CD4-positive, alpha-beta T cell (primary cell): ENCODE measurements at regions not wholly inside any gene's neighbourhood (a gene's known extent, or its start where the extent isn't known, plus 50 kb on each side); places are given as distances from the start of the nearest gene placed in this dataset.

ENCODE experiments used
- ATAC-seq: fragments of 200-7000 bp; cut with Tn5 transposase; one replicate; pipeline ENCODE4 v1.10.0; 2022; ENCODE audit warnings: mild to moderate bottlenecking; ENCODE audit not compliant: poor library complexity
- CTCF ChIA-PET: fragments of 350-600 bp; sonication (Branson Sonifier 250); formaldehyde crosslinking; loops from one replicate; lab custom pipeline; 2021; ENCODE audit warnings: antibody characterized with exemption, inconsistent platforms; lab: Charles Lee
- POLR2A ChIA-PET: fragments of 350-600 bp; sonication (Branson Sonifier 250); formaldehyde crosslinking; loops from one replicate; lab custom pipeline; 2021; ENCODE audit warnings: antibody characterized with exemption, inconsistent platforms; lab: Charles Lee
- DNase-seq, 14 experiments: peaks; one replicate each; pipeline ENCODE4 v3.0.0-alpha.2; 2013 to 2020; ENCODE audit warnings: mixed read lengths in 2 of 14
- H3K27ac ChIP-seq, 2 donors: one replicate each; pipeline versions ENCODE4 v1.5.1 to v1.7.0; 2013; ENCODE audit warnings: low read length in 2 of 2, low read depth in 1 of 2, mild to moderate bottlenecking in 1 of 2
- H3K27me3 ChIP-seq, 2 experiments: 1 replicate in 1 of 2; 2 replicates in 1 of 2; pipeline versions ENCODE4 v1.6.1 to v1.7.0; 2013; ENCODE audit warnings: low read length in 2 of 2, control low read depth in 1 of 2, mild to moderate bottlenecking in 1 of 2, moderate library complexity in 1 of 2; ENCODE audit not compliant: insufficient read depth in 2 of 2, control insufficient read depth in 1 of 2
- H3K36me3 ChIP-seq: one replicate; pipeline ENCODE4 v1.6.1; 2013; ENCODE audit warnings: low read length, control low read depth; ENCODE audit not compliant: insufficient read depth
- H3K4me1 ChIP-seq: one replicate; pipeline ENCODE4 v1.6.1; 2013; ENCODE audit warnings: low read length, control low read depth; ENCODE audit not compliant: insufficient read depth
- H3K4me3 ChIP-seq: one replicate; pipeline ENCODE4 v1.5.1; 2013; ENCODE audit warnings: mild to moderate bottlenecking, low read length, moderate library complexity
- H3K9me3 ChIP-seq, 2 experiments: 1 replicate in 1 of 2; 2 replicates in 1 of 2; pipeline versions ENCODE4 v1.6.1 to v1.7.0; 2013; ENCODE audit warnings: low read length in 2 of 2, mild to moderate bottlenecking in 2 of 2, control low read depth in 1 of 2, moderate library complexity in 1 of 2; ENCODE audit not compliant: control insufficient read depth in 1 of 2, insufficient read depth in 1 of 2
- H3K27ac Mint-ChIP-seq: one replicate; pipeline ENCODE4 v1.8.0; 2020; ENCODE audit warnings: mixed read lengths
- H3K27me3 Mint-ChIP-seq: one replicate; pipeline ENCODE4 v1.8.0; 2021; ENCODE audit warnings: mixed read lengths
- H3K36me3 Mint-ChIP-seq: one replicate; pipeline ENCODE4 v1.8.0; 2021; ENCODE audit warnings: low read depth, mixed read lengths
- H3K4me1 Mint-ChIP-seq: one replicate; pipeline ENCODE4 v1.8.0; 2021; ENCODE audit warnings: low read depth, mixed read lengths
- H3K4me3 Mint-ChIP-seq: one replicate; pipeline ENCODE4 v1.8.0; 2020; ENCODE audit warnings: mild to moderate bottlenecking, mixed read lengths
- H3K9me3 Mint-ChIP-seq: one replicate; pipeline ENCODE4 v1.8.0; 2020; ENCODE audit warnings: mixed read lengths
- intact Hi-C, 2 experiments: fragments of 100-400 bp; cut with DNase I in 1 of 2; cut with micrococcal nuclease in 1 of 2; formaldehyde crosslinking; loops; one replicate each; pipeline versions ENCODE4 v1.15.1 to v1.9.0; 2023 to 2025; cut with DNase I, micrococcal nuclease
- TF ChIP-seq, protein P1 (sequence below): fragments of 200-600 bp; IDR thresholded peaks from one replicate; pipeline ENCODE4 v1.8.0; 2022; ENCODE audit warnings: antibody characterized with exemption, mild to moderate bottlenecking

DNA sequence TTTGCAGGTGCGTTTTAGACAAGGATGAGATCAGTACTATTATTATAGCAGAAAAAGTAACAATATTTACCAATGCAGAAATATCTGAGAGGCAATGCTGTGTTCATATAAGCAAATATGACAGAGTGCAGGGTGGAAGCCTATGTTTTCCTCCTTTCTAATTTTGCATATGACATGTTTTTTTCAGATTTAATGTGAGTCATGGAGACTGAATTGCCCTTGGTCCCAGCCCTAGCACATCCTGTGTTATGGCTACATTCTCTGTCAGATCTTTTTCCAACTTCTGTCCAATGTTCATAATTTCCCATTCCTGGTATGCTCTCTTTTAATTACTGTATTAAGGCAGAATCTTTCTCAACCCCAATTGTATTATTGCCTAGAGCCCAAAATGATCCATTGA, 165.6 kb downstream of the SLC7A11 start:
- Mint-ChIP-seq H3K4me1 (no peaks in the 10 kb centered on the region), H3K9me3 (no peaks in the 10 kb centered on the region), H3K4me3 (no peak overlapping the region), H3K27me3 (no peaks in the 10 kb centered on the region), H3K27ac (no peak overlapping the region), H3K36me3 (no peaks in the 10 kb centered on the region)
- Histone ChIP-seq H3K4me3 (no peak overlapping the region), H3K36me3 (no peaks in the 10 kb centered on the region), H3K27me3 (no peaks in the 10 kb centered on the region), H3K9me3 (no peaks in the 10 kb centered on the region), H3K4me1 (no peaks in the 10 kb centered on the region), H3K27ac (no peak overlapping the region)
- no peak for ATAC-seq
- ChIA-PET POLR2A (no interaction called here), CTCF (no interaction called here)
- DNase-seq, result no peak
- intact Hi-C loops, result no loop called here
- TF ChIP-seq, protein P1, sequence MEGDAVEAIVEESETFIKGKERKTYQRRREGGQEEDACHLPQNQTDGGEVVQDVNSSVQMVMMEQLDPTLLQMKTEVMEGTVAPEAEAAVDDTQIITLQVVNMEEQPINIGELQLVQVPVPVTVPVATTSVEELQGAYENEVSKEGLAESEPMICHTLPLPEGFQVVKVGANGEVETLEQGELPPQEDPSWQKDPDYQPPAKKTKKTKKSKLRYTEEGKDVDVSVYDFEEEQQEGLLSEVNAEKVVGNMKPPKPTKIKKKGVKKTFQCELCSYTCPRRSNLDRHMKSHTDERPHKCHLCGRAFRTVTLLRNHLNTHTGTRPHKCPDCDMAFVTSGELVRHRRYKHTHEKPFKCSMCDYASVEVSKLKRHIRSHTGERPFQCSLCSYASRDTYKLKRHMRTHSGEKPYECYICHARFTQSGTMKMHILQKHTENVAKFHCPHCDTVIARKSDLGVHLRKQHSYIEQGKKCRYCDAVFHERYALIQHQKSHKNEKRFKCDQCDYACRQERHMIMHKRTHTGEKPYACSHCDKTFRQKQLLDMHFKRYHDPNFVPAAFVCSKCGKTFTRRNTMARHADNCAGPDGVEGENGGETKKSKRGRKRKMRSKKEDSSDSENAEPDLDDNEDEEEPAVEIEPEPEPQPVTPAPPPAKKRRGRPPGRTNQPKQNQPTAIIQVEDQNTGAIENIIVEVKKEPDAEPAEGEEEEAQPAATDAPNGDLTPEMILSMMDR, result no peak

DNA sequence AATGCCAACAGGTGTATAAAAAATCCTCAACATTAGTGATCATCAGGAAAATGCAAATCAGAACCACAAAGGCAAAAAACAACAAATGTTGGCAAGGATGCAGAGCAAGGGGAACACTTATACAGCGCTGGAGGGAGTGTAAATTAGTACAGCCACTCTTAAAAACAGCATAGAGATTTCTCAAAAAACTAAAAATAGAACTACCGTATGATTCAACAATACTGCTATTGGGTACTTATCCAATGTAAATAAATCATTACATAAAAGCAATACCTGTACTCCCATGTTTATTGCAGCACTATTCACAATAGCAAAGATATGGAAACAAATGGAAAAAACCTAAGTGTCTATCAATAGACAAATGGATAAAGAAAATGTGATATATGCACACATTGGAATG, 171.3 kb downstream of the SLC7A11 start:
- Histone ChIP-seq H3K36me3 (no peaks in the 10 kb centered on the region), H3K4me1 (no peaks in the 10 kb centered on the region), H3K27ac (no peak overlapping the region), H3K4me3 (no peak overlapping the region), H3K27me3 (no peaks in the 10 kb centered on the region), H3K9me3 (peaks cover 0 to 5% of the 10 kb centered on the region in 2 experiments)
- ChIA-PET POLR2A (no interaction called here), CTCF (no interaction called here)
- Mint-ChIP-seq H3K4me3 (no peak overlapping the region), H3K27me3 (no peaks in the 10 kb centered on the region), H3K4me1 (no peaks in the 10 kb centered on the region), H3K27ac (no peak overlapping the region), H3K36me3 (no peaks in the 10 kb centered on the region), H3K9me3 (peaks cover 6% of the 10 kb centered on the region)
- TF ChIP-seq, protein P1, result no peak
- ATAC-seq, result no peak
- no peak for DNase-seq
- intact Hi-C loops, result no loop called here

DNA sequence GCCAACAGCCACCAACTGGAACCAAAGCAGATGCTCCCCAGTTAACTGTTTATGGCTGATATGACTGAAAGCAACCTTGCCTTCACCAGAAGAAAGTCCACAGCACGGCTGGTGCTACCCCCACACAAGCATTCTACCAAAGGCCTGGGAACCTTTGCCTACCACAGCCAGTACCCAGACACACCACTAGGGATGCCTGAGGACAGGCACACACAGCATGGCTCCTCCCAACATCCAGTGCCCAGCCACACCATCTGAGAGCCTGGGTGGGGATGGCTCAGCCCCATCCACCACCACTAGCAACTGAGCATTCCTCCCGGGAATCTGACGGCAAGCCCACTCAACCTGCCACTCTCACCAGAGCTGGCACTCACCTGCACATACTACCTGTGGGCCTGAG, 178.6 kb downstream of the SLC7A11 start:
- peaks cover 8% of the 10 kb centered on the region for H3K9me3 Mint-ChIP-seq
- ATAC-seq, result no peak
- Histone ChIP-seq H3K27ac (no peak overlapping the region), H3K9me3 (peaks cover 0 to 16% of the 10 kb centered on the region in 2 experiments), H3K4me3 (no peak overlapping the region), H3K4me1 (no peaks in the 10 kb centered on the region), H3K27me3 (no peaks in the 10 kb centered on the region), H3K36me3 (no peaks in the 10 kb centered on the region)
- intact Hi-C loops, result no loop called here
- H3K36me3 Mint-ChIP-seq, result no peaks in the 10 kb centered on the region
- TF ChIP-seq, protein P1, result no peak
- DNase-seq, result no peak
- ChIA-PET CTCF (no interaction called here), POLR2A (no interaction called here)
- no peaks in the 10 kb centered on the region for H3K27me3 Mint-ChIP-seq
- no peak overlapping the region for H3K27ac Mint-ChIP-seq
- no peak overlapping the region for H3K4me3 Mint-ChIP-seq
- H3K4me1 Mint-ChIP-seq, result no peaks in the 10 kb centered on the region
